ENCODE measurements at regions not wholly inside any gene's neighbourhood (a gene's known extent, or its start where the extent isn't known, plus 50 kb on each side); places are given as distances from the start of the nearest gene placed in this dataset.

GRCh38 chr16:85543536-85543935 is 69.6 kb upstream of the GSE1 start:
- Histone ChIP-seq H3K4me3 (no peak overlapping the region), H3K9me3 (no peaks in the 10 kb centered on the region), H3K4me1 (peaks cover 0 to 13% (median 5%) of the 10 kb centered on the region in 4 donors), H3K27me3 (no peaks in the 10 kb centered on the region), H3K27ac (no peak overlapping the region), H3K36me3 (no peaks in the 10 kb centered on the region)
- TF ChIP-seq EP300 (IDR thresholded peaks at IDR 0.05; ENCODE audit: low read depth) = no peak
- TF ChIP-seq POLR2AphosphoS5 (IDR thresholded peaks at IDR 0.05) = no peak
- no peak for TF ChIP-seq CTCF (IDR thresholded peaks at IDR 0.05)
- TF ChIP-seq POLR2A (IDR thresholded peaks at IDR 0.05) = no peak
- in situ Hi-C loops (cut with MboI; ENCODE audit: low pct_ligation_motif_present in 1 of 4, low pct_unique_long_range_greater_than_20kb in 1 of 4, low sequenced_read_pairs in 3 of 4) = no loop called here
- DNase-seq = no peak
- 40 to 86% methylated on average over 1 to 4 of the region's 4 CpGs for WGBS, 2 donors (ENCODE audit: low coverage in 1 of 2)
- intact Hi-C loops (cut with DNase I; ENCODE audit: low total_unique reads) = no loop called here

GRCh38 chr16:85544016-85544415 is 69.1 kb upstream of the GSE1 start:
- H3K36me3 ChIP-seq = no peaks in the 10 kb centered on the region
- no peak overlapping the region for H3K4me3 ChIP-seq
- no peaks in the 10 kb centered on the region for H3K27me3 ChIP-seq
- 84 to 95% methylated on average over 10 to 15 of the region's 16 CpGs for WGBS, 2 donors (ENCODE audit: low coverage in 1 of 2)
- H3K9me3 ChIP-seq = no peaks in the 10 kb centered on the region
- no peak for TF ChIP-seq POLR2AphosphoS5 (IDR thresholded peaks at IDR 0.05)
- no peak for TF ChIP-seq EP300 (IDR thresholded peaks at IDR 0.05; ENCODE audit: low read depth)
- no peak for TF ChIP-seq POLR2A (IDR thresholded peaks at IDR 0.05)
- TF ChIP-seq CTCF (IDR thresholded peaks at IDR 0.05) = no peak
- no peak overlapping the region for H3K27ac ChIP-seq
- DNase-seq = no peak
- in situ Hi-C loops (cut with MboI; ENCODE audit: low pct_ligation_motif_present in 1 of 4, low pct_unique_long_range_greater_than_20kb in 1 of 4, low sequenced_read_pairs in 3 of 4) = no loop called here
- H3K4me1 ChIP-seq = peaks cover 0 to 13% (median 5%) of the 10 kb centered on the region in 4 donors
- intact Hi-C loops (cut with DNase I; ENCODE audit: low total_unique reads) = no loop called here

- intact Hi-C loops (cut with DNase I; ENCODE audit: low total_unique reads) = no loop called here
- Histone ChIP-seq H3K4me1 (peaks cover 0 to 13% (median 5%) of the 10 kb centered on the region in 4 donors), H3K27me3 (no peaks in the 10 kb centered on the region), H3K9me3 (no peaks in the 10 kb centered on the region), H3K27ac (no peak overlapping the region), H3K4me3 (no peak overlapping the region), H3K36me3 (no peaks in the 10 kb centered on the region)
- no peak for DNase-seq
- no peak for TF ChIP-seq POLR2AphosphoS5 (IDR thresholded peaks at IDR 0.05)
- no peak for TF ChIP-seq POLR2A (IDR thresholded peaks at IDR 0.05)
- no peak for TF ChIP-seq CTCF (IDR thresholded peaks at IDR 0.05)
- no peak for TF ChIP-seq EP300 (IDR thresholded peaks at IDR 0.05; ENCODE audit: low read depth)
- in situ Hi-C loops (cut with MboI; ENCODE audit: low pct_ligation_motif_present in 1 of 4, low pct_unique_long_range_greater_than_20kb in 1 of 4, low sequenced_read_pairs in 3 of 4) = no loop called here
- 93% methylated on average over 16 of the region's 16 CpGs; no CpG with 5 or more reads in 1 of the 2 donors for WGBS, 2 donors (ENCODE audit: low coverage in 1 of 2)
Observed at GRCh38 chr16:85544668-85545067, 68.5 kb upstream of the GSE1 start.

GRCh38 chr16:85545227-85545818 is 67.8 kb upstream of the GSE1 start:
- 84 to 86% methylated on average over 5 to 7 of the region's 7 CpGs for WGBS, 2 donors (ENCODE audit: low coverage in 1 of 2)
- Histone ChIP-seq H3K27ac (no peak overlapping the region), H3K27me3 (no peaks in the 10 kb centered on the region), H3K36me3 (no peaks in the 10 kb centered on the region), H3K9me3 (no peaks in the 10 kb centered on the region), H3K4me3 (no peak overlapping the region), H3K4me1 (peaks cover 0 to 13% (median 5%) of the 10 kb centered on the region in 4 donors)
- in situ Hi-C loops (cut with MboI; ENCODE audit: low pct_ligation_motif_present in 1 of 4, low pct_unique_long_range_greater_than_20kb in 1 of 4, low sequenced_read_pairs in 3 of 4) = no loop called here
- DNase-seq = no peak
- TF ChIP-seq POLR2A (IDR thresholded peaks at IDR 0.05) = no peak
- TF ChIP-seq CTCF (IDR thresholded peaks at IDR 0.05) = no peak
- TF ChIP-seq EP300 (IDR thresholded peaks at IDR 0.05; ENCODE audit: low read depth) = no peak
- no peak for TF ChIP-seq POLR2AphosphoS5 (IDR thresholded peaks at IDR 0.05)
- intact Hi-C loops (cut with DNase I; ENCODE audit: low total_unique reads) = no loop called here
